Esophagus squamous epithelium (tissue), 5 donors: ENCODE measurements at regions not wholly inside any gene's neighbourhood (a gene's known extent, or its start where the extent isn't known, plus 50 kb on each side); places are given as distances from the start of the nearest gene placed in this dataset.
"Not testable (repeated sequence)": the region's sequence is repeated elsewhere in the genome, so short reads cannot be mapped to it uniquely, and the experiment has no call there.

Experiments used
- DNase-seq: peaks from one replicate; lab custom pipeline; 2025; lab: John Stamatoyannopoulos, UW
- H3K27ac ChIP-seq, 4 donors: fragments of 200-600 bp; sonication (generic); one replicate each; pipeline ENCODE4 v1.5.1; 2016 to 2019; ENCODE audit warnings: mild to moderate bottlenecking in 1 of 4
- H3K27me3 ChIP-seq, 4 donors: fragments of 200-600 bp; sonication (generic); 1 replicate in 3 of 4; 2 replicates in 1 of 4; pipeline versions ENCODE4 v1.5.1 to v1.6.0; 2017 to 2021; ENCODE audit warnings: antibody characterized with exemption in 1 of 4
- H3K36me3 ChIP-seq, 3 donors: fragments of 200-600 bp; sonication (generic); one replicate each; pipeline ENCODE4 v1.5.1; 2016 to 2019
- H3K4me1 ChIP-seq, 3 donors: fragments of 200-600 bp; sonication (generic); one replicate each; pipeline ENCODE4 v1.5.1; 2017 to 2019
- H3K4me3 ChIP-seq, 4 donors: fragments of 200-600 bp; sonication (generic); 1 replicate in 3 of 4; 2 replicates in 1 of 4; pipeline ENCODE4 v1.5.1; 2016 to 2019; ENCODE audit warnings: mild to moderate bottlenecking in 2 of 4, moderate library complexity in 1 of 4
- H3K9me3 ChIP-seq, 3 donors: fragments of 200-600 bp; sonication (generic); one replicate each; pipeline ENCODE4 v1.5.1; 2016 to 2019
- CTCF ChIP-seq, 6 experiments: fragments of 450-650 bp in 4 of 6; fragments of 200-600 bp in 2 of 6; sonication (generic) in 2 of 6; IDR thresholded peaks; one replicate each; pipeline ENCODE4 v1.5.1; 2016 to 2019; ENCODE audit warnings: antibody characterized with exemption in 6 of 6, mild to moderate bottlenecking in 4 of 6, moderate library complexity in 4 of 6
- POLR2A ChIP-seq, 4 donors: fragments of 450-650 bp; IDR thresholded peaks; one replicate each; pipeline ENCODE4 v1.6.1; 2017; ENCODE audit warnings: antibody characterized with exemption in 4 of 4, mild to moderate bottlenecking in 4 of 4, moderate library complexity in 3 of 4
- WGBS, 2 donors: methylation state at CpG; one replicate each; pipeline ENCODE4 v1.1.5; 2018; 5-methylcytosine and 5-hydroxymethylcytosine counted together
- intact Hi-C: fragments of 100-400 bp; cut with DNase I; formaldehyde crosslinking; loops from one replicate; pipeline ENCODE4 v1.15.0; 2022
- donor health status: DM: yes; HTN: yes; CAD: no.

- TF ChIP-seq CTCF (IDR thresholded peaks at IDR 0.05) = no peak
- TF ChIP-seq POLR2A (IDR thresholded peaks at IDR 0.05) = no peak
- Histone ChIP-seq H3K9me3 (peaks cover 0 to 8% (median 0%) of the 10 kb centered on the region in 3 donors), H3K27ac (no peak overlapping the region), H3K4me1 (no peaks in the 10 kb centered on the region), H3K4me3 (no peak overlapping the region), H3K27me3 (no peaks in the 10 kb centered on the region), H3K36me3 (no peaks in the 10 kb centered on the region)
- no peak for DNase-seq
- 73 to 91% methylated on average over 4 of the region's 4 CpGs for WGBS, 2 donors
- intact Hi-C loops = no loop called here
These were observed 289.4 kb upstream of the GK2 start for GRCh38 chr4:79697444-79697843.

GRCh38 chr4:79696534-79696933 lies 288.5 kb upstream of the GK2 start:
- 80 to 81% methylated on average over 3 of the region's 3 CpGs for WGBS, 2 donors
- intact Hi-C loops, H3K4me3 ChIP-seq, H3K27me3 ChIP-seq, DNase-seq, H3K36me3 ChIP-seq, H3K4me1 ChIP-seq, H3K9me3 ChIP-seq, H3K27ac ChIP-seq: not testable (repeated sequence)

- 69 to 100% methylated on average over 1 to 3 of the region's 3 CpGs for WGBS, 2 donors
- intact Hi-C loops = no loop called here
- TF ChIP-seq POLR2A (IDR thresholded peaks at IDR 0.05) (no peak), CTCF (IDR thresholded peaks at IDR 0.05) (no peak)
These were observed 287.8 kb upstream of the GK2 start for GRCh38 chr4:79695848-79696247.

GRCh38 chr4:79689740-79690139 lies 281.7 kb upstream of the GK2 start:
- H3K4me3 ChIP-seq = no peak overlapping the region
- intact Hi-C loops = no loop called here
- H3K27me3 ChIP-seq = no peaks in the 10 kb centered on the region
- no peak for DNase-seq
- H3K4me1 ChIP-seq = no peaks in the 10 kb centered on the region
- 80 to 85% methylated on average over 3 of the region's 3 CpGs for WGBS, 2 donors
- H3K27ac ChIP-seq = no peak overlapping the region
- TF ChIP-seq POLR2A (IDR thresholded peaks at IDR 0.05) (no peak), CTCF (IDR thresholded peaks at IDR 0.05) (no peak)
- no peaks in the 10 kb centered on the region for H3K36me3 ChIP-seq
- H3K9me3 ChIP-seq = peaks cover 0 to 8% (median 0%) of the 10 kb centered on the region in 3 donors

More at GRCh38 chr4:79695848-79696247, 287.8 kb upstream of the GK2 start:
- H3K27ac ChIP-seq = no peak overlapping the region
- H3K36me3 ChIP-seq = no peaks in the 10 kb centered on the region
- H3K4me3 ChIP-seq = no peak overlapping the region
- H3K27me3 ChIP-seq = no peaks in the 10 kb centered on the region
- DNase-seq = no peak
- H3K4me1 ChIP-seq = no peaks in the 10 kb centered on the region
- H3K9me3 ChIP-seq = peaks cover 0 to 8% (median 0%) of the 10 kb centered on the region in 3 donors

GRCh38 chr4:79688691-79689090 lies 280.7 kb upstream of the GK2 start:
- intact Hi-C loops = no loop called here
- Histone ChIP-seq H3K4me1 (no peaks in the 10 kb centered on the region), H3K9me3 (peaks cover 0 to 2% (median 0%) of the 10 kb centered on the region in 3 donors), H3K4me3 (no peak overlapping the region), H3K27me3 (no peaks in the 10 kb centered on the region), H3K36me3 (no peaks in the 10 kb centered on the region), H3K27ac (no peak overlapping the region)
- no peak for DNase-seq
- no peak for TF ChIP-seq CTCF (IDR thresholded peaks at IDR 0.05)
- no peak for TF ChIP-seq POLR2A (IDR thresholded peaks at IDR 0.05)

GRCh38 chr4:79687006-79687405 lies 279.0 kb upstream of the GK2 start:
- 79 to 86% methylated on average over 2 of the region's 2 CpGs for WGBS, 2 donors
- H3K4me3 ChIP-seq = no peak overlapping the region
- H3K36me3 ChIP-seq = no peaks in the 10 kb centered on the region
- peaks cover 0 to 3% (median 0%) of the 10 kb centered on the region in 3 donors for H3K4me1 ChIP-seq
- no peaks in the 10 kb centered on the region for H3K9me3 ChIP-seq
- H3K27me3 ChIP-seq = no peaks in the 10 kb centered on the region
- H3K27ac ChIP-seq = no peak overlapping the region
- intact Hi-C loops = no loop called here
- no peak for DNase-seq
- TF ChIP-seq POLR2A (IDR thresholded peaks at IDR 0.05) (no peak), CTCF (IDR thresholded peaks at IDR 0.05) (no peak)
